IMR-90 (cell line): ENCODE measurements at regions not wholly inside any gene's neighbourhood (a gene's known extent, or its start where the extent isn't known, plus 50 kb on each side); places are given as distances from the start of the nearest gene placed in this dataset.
A peak's percentile ranks its signal among the peaks of the same experiment; 100 is the strongest.

Source experiments
- ATAC-seq: fragments of 200-7000 bp; cut with Tn5 transposase; 2 replicates; pipeline ENCODE4 v1.9.1; 2020; ENCODE audit warnings: low read depth, mild to moderate bottlenecking, moderate library complexity
- BruUV-seq: library from RNA; stranded (reverse); fragments of 400-500 nt; replicated peaks from 2 replicates; lab custom pipeline; 2021; lab: Mats Ljungman, UMichigan
- CTCF ChIA-PET: fragments of 300-600 bp; formaldehyde crosslinking; extraction: SDS; loops from one replicate; lab custom pipeline; 2021; ENCODE audit warnings: antibody characterized with exemption; lab: Yijun Ruan, JAX
- POLR2A ChIA-PET: fragments of 300-600 bp; sonication (Branson Sonifier 250); formaldehyde crosslinking; loops from one replicate; lab custom pipeline; 2022; ENCODE audit warnings: antibody characterized with exemption; ENCODE audit not compliant: unreplicated experiment; lab: Charles Lee
- DNase-seq: peaks from one replicate; pipeline ENCODE4 v3.0.0; 2013
- H2AFZ ChIP-seq: replicated peaks from 2 replicates; pipeline ENCODE3; 2013; ENCODE audit warnings: low read length, mild to moderate bottlenecking; ENCODE audit not compliant: poor library complexity
- H2AK5ac ChIP-seq: 2 replicates; pipeline ENCODE4 v1.6.1; 2013; ENCODE audit warnings: low read depth, low read length, inconsistent platforms
- H2AK9ac ChIP-seq: replicated peaks from 2 replicates; pipeline ENCODE3; 2013; ENCODE audit warnings: mild to moderate bottlenecking, low read depth, low read length, moderate library complexity; ENCODE audit not compliant: poor library complexity
- H2BK120ac ChIP-seq: 2 replicates; pipeline ENCODE4 v1.6.1; 2013; ENCODE audit warnings: low read depth, low read length, inconsistent platforms
- H2BK15ac ChIP-seq: 3 replicates; pipeline ENCODE4 v1.6.1; 2013; ENCODE audit warnings: low read depth, low read length, inconsistent platforms
- H2BK20ac ChIP-seq: 2 replicates; pipeline ENCODE4 v1.6.1; 2013; ENCODE audit warnings: low read depth, mild to moderate bottlenecking, inconsistent platforms, low read length, moderate library complexity
- H2BK5ac ChIP-seq: 2 replicates; pipeline ENCODE4 v1.6.1; 2013; ENCODE audit warnings: mild to moderate bottlenecking, low read depth, low read length, inconsistent platforms; ENCODE audit not compliant: poor library complexity, severe bottlenecking
- H3K14ac ChIP-seq: replicated peaks from 2 replicates; pipeline ENCODE4 v1.6.1; 2013; ENCODE audit warnings: low read depth, low read length, inconsistent platforms
- H3K18ac ChIP-seq: 2 replicates; pipeline ENCODE4 v1.6.1; 2013; ENCODE audit warnings: low read depth, low read length, control low read depth
- H3K23ac ChIP-seq: 2 replicates; pipeline ENCODE4 v1.6.1; 2013; ENCODE audit warnings: low read depth, low read length, inconsistent platforms
- H3K27ac ChIP-seq: 2 replicates; pipeline ENCODE4 v1.5.1; 2013; ENCODE audit warnings: mild to moderate bottlenecking, control low read depth, low read length; ENCODE audit not compliant: insufficient read depth
- H3K27me3 ChIP-seq: 2 replicates; pipeline ENCODE4 v1.6.1; 2013; ENCODE audit warnings: low read length; ENCODE audit not compliant: control insufficient read depth, insufficient read depth
- H3K36me3 ChIP-seq: 2 replicates; pipeline ENCODE4 v1.6.1; 2013; ENCODE audit warnings: low read length, mixed read lengths; ENCODE audit not compliant: control insufficient read depth, insufficient read depth
- H3K4ac ChIP-seq: 2 replicates; pipeline ENCODE4 v1.6.1; 2013; ENCODE audit warnings: low read depth, low read length, inconsistent platforms
- H3K4me1 ChIP-seq: 2 replicates; pipeline ENCODE4 v1.6.1; 2013; ENCODE audit warnings: low read length, mixed read lengths; ENCODE audit not compliant: control insufficient read depth, insufficient read depth
- H3K4me2 ChIP-seq: 2 replicates; pipeline ENCODE4 v1.6.1; 2013; ENCODE audit warnings: low read depth, mild to moderate bottlenecking, control low read depth, low read length, moderate library complexity
- H3K4me3 ChIP-seq: 2 replicates; pipeline ENCODE4 v1.5.1; 2013; ENCODE audit warnings: low read depth, mild to moderate bottlenecking, control low read depth, low read length, moderate library complexity; ENCODE audit not compliant: insufficient read depth
- H3K56ac ChIP-seq: 2 replicates; pipeline ENCODE4 v1.6.1; 2013; ENCODE audit warnings: low read length, inconsistent platforms; ENCODE audit not compliant: insufficient read depth; ENCODE audit errors: extremely low read depth
- H3K79me1 ChIP-seq, 2 experiments: 2 replicates each; pipeline ENCODE4 v1.6.1; 2013; ENCODE audit warnings: low read length in 2 of 2, inconsistent platforms in 1 of 2, low read depth in 1 of 2
- H3K9ac ChIP-seq: 2 replicates; pipeline ENCODE4 v1.6.1; 2013; ENCODE audit warnings: low read depth, low read length, control low read depth
- H3K9me1 ChIP-seq: 2 replicates; pipeline ENCODE4 v1.6.1; 2013; ENCODE audit warnings: low read length, inconsistent platforms; ENCODE audit not compliant: insufficient read depth
- H3K9me3 ChIP-seq: 2 replicates; pipeline ENCODE4 v1.6.1; 2013; ENCODE audit warnings: low read length; ENCODE audit not compliant: control insufficient read depth, insufficient read depth
- H4K20me1 ChIP-seq: 2 replicates; pipeline ENCODE4 v1.6.1; 2013; ENCODE audit warnings: low read length, inconsistent platforms; ENCODE audit not compliant: insufficient read depth
- H4K5ac ChIP-seq: 2 replicates; pipeline ENCODE4 v1.6.1; 2013; ENCODE audit warnings: mild to moderate bottlenecking, low read depth, low read length, control low read depth
- H4K8ac ChIP-seq, 2 experiments: 2 replicates each; pipeline ENCODE4 v1.6.1; 2013; ENCODE audit warnings: low read depth in 2 of 2, low read length in 2 of 2, control low read depth in 1 of 2, inconsistent platforms in 1 of 2
- H4K91ac ChIP-seq: 2 replicates; pipeline ENCODE4 v1.6.1; 2013; ENCODE audit warnings: low read depth, low read length, inconsistent platforms; ENCODE audit not compliant: insufficient read depth
- FOS ChIP-seq: fragments of 150-350 bp; IDR thresholded peaks from 2 replicates; pipeline ENCODE4 v1.6.1; 2016; ENCODE audit warnings: low read depth, low read length
- RCOR1 ChIP-seq: IDR thresholded peaks from 2 replicates; pipeline ENCODE4 v1.6.1; 2012; ENCODE audit warnings: mild to moderate bottlenecking, low read length, improper control_type of control experiment; ENCODE audit not compliant: insufficient replicate concordance
- WGBS, 2 experiments: methylation state at CpG; one replicate each; pipeline versions ENCODE4 v1.1.5 to v1.1.7; 2013; ENCODE audit warnings: missing lambda C conversion rate in 2 of 2; ENCODE audit not compliant: insufficient read length in 1 of 2; ENCODE audit errors: extremely low coverage in 2 of 2; 5-methylcytosine and 5-hydroxymethylcytosine counted together
- dilution Hi-C: fragments of 300-500 bp; cut with HindIII; formaldehyde crosslinking; loops from one replicate; pipeline ENCODE4 v1.14.3; 2018; ENCODE audit warnings: low sequenced_read_pairs; ENCODE audit not compliant: unreplicated experiment
- in situ Hi-C: fragments of 300-500 bp; cut with MboI; formaldehyde crosslinking; loops from 3 replicates; pipeline ENCODE4 v1.14.3; 2019; ENCODE audit warnings: low sequenced_read_pairs, inconsistent platforms, mixed read lengths
- intact Hi-C: fragments of 100-400 bp; cut with micrococcal nuclease; formaldehyde crosslinking; loops from 2 replicates; pipeline ENCODE4 v1.10.0; 2022

- TF ChIP-seq RCOR1: no peak
- peak; percentile 16; the same call in 1 of the 2 replicates for TF ChIP-seq FOS
- no peak overlapping the region for H2BK5ac ChIP-seq
- no peaks in the 10 kb centered on the region for H3K36me3 ChIP-seq
- no TSS peak for BruUV-seq
- no peak overlapping the region for H3K56ac ChIP-seq
- DNase-seq (peak; percentile 84), ATAC-seq (peak; percentile 77)
- no peaks in the 10 kb centered on the region for H4K20me1 ChIP-seq
- H2BK15ac ChIP-seq: no peak overlapping the region
- H3K4me2 ChIP-seq: no peak overlapping the region; the same call in 1 of the 2 replicates
- no peaks in the 10 kb centered on the region for H3K9me3 ChIP-seq
- H3K4me1 ChIP-seq: peaks cover 4% of the 10 kb centered on the region; the same call in 1 of the 2 replicates
- no CpG with 5 or more reads among the region's 3 CpGs for WGBS, 2 experiments
- H2BK20ac ChIP-seq: no peak overlapping the region
- H2AFZ ChIP-seq: peak overlapping the region; percentile 76
- no peak overlapping the region for H2AK5ac ChIP-seq
- H3K4ac ChIP-seq: no peak overlapping the region
- intact Hi-C loops: loop anchor here (5.0 kb wide), 1 partner anchor 106 kb away; no protein-coding TSS in a partner anchor
- H3K14ac ChIP-seq: no peak overlapping the region
- H3K9ac ChIP-seq: no peak overlapping the region; the same call in 1 of the 2 replicates
- H4K5ac ChIP-seq: no peak overlapping the region
- H3K4me3 ChIP-seq: no peak overlapping the region
- H2AK9ac ChIP-seq: no peak overlapping the region
- H4K8ac ChIP-seq: no peak overlapping the region
- ChIA-PET POLR2A (no interaction called here), CTCF (interaction anchor here (0.5 to 1.7 kb wide), 4 partner anchors 11 to 187 kb away, joined by 3 to 6 read pairs (median 4); no protein-coding TSS in a partner anchor)
- no peaks in the 10 kb centered on the region for H3K79me1 ChIP-seq
- no peak overlapping the region for H3K18ac ChIP-seq
- no peak overlapping the region for H2BK120ac ChIP-seq
- in situ Hi-C loops: no loop called here
- no peaks in the 10 kb centered on the region for H3K9me1 ChIP-seq
- peak overlapping the region; percentile 28; the same call in 1 of the 2 replicates for H3K27ac ChIP-seq
- no peak overlapping the region for H4K91ac ChIP-seq
- H3K23ac ChIP-seq: no peak overlapping the region
- H3K27me3 ChIP-seq: no peaks in the 10 kb centered on the region
- dilution Hi-C loops: no loop called here
Observed at GRCh38 chr11:106482917-106483785, 405.7 kb downstream of the AASDHPPT start.
